HEK293 (cell line): ENCODE measurements at regions not wholly inside any gene's neighbourhood (a gene's known extent, or its start where the extent isn't known, plus 50 kb on each side); places are given as distances from the start of the nearest gene placed in this dataset.

ENCODE experiments used
- MEIS1 ChIP-seq: sonication (generic); formaldehyde crosslinking; IDR thresholded peaks from 2 replicates; pipeline ENCODE4 v1.8.1; 2022; ENCODE audit warnings: missing genetic modification reagents, mild to moderate bottlenecking, borderline replicate concordance
- TF ChIP-seq, protein P1 (sequence below): fragments of 450-650 bp; formaldehyde crosslinking; IDR thresholded peaks from 2 replicates; pipeline ENCODE4 v1.5.1; 2016; ENCODE audit warnings: missing biosample characterization, missing genetic modification characterization

DNA sequence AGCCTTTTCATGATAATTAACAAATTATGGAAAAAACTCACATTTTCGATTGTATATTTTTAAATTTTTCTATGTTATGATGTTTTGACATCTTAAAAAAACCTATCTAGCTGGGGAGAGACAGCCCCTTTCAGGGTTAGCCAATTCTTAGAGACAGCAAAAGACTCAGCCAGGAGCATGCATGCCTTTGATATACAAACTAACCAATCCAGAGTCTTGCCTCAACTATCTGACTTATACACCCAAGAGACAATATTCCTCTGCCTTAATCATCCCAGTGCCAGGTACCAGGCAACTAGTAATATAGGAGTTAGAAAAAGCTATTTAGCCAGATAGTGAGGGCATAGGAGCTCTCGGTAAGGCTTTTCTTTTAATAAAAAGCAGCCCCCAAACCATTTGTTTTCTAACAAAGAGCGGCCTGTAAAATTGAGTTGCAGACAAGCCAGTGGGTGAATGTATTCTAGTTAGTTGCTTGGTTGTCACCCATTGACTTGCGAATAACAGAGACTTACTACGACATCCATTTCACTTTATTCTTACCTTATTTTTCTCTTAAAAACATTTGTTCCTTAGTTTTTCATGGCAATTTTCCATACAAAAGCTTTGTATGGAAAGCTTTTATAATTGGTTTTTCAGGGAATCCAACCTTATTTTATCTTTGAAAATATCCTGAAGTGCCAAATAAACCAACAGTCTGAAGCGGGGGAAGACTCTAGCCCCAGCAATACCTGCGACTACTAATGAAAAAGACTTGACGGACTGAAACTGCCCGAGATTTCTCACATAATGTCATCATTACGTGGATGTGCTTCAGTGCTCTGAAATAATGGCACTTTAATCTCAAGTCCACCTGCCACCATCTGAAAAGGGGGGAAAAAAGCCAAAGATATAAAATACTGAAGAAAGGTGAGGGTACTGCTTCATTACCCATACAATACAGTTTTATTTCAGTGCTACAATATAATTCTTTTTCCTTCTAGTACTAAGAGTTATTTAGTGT, 64.6 kb upstream of the ATP2C1 start:
- TF ChIP-seq, protein P1, sequence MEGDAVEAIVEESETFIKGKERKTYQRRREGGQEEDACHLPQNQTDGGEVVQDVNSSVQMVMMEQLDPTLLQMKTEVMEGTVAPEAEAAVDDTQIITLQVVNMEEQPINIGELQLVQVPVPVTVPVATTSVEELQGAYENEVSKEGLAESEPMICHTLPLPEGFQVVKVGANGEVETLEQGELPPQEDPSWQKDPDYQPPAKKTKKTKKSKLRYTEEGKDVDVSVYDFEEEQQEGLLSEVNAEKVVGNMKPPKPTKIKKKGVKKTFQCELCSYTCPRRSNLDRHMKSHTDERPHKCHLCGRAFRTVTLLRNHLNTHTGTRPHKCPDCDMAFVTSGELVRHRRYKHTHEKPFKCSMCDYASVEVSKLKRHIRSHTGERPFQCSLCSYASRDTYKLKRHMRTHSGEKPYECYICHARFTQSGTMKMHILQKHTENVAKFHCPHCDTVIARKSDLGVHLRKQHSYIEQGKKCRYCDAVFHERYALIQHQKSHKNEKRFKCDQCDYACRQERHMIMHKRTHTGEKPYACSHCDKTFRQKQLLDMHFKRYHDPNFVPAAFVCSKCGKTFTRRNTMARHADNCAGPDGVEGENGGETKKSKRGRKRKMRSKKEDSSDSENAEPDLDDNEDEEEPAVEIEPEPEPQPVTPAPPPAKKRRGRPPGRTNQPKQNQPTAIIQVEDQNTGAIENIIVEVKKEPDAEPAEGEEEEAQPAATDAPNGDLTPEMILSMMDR = no peak
- no peak for TF ChIP-seq MEIS1 (CRISPR knock-in tag)
